ENCODE measurements at regions not wholly inside any gene's neighbourhood (a gene's known extent, or its start where the extent isn't known, plus 50 kb on each side); places are given as distances from the start of the nearest gene placed in this dataset.
"Not testable (repeated sequence)": the region's sequence is repeated elsewhere in the genome, so short reads cannot be mapped to it uniquely, and the experiment has no call there.

- no peaks in the 10 kb centered on the region for H3K36me3 ChIP-seq (ENCODE audit: control insufficient read depth in 4 of 4, insufficient read depth in 3 of 4, low read depth in 1 of 4, low read length in 3 of 4)
- no peak overlapping the region for H3K4me3 ChIP-seq (ENCODE audit: low read depth in 1 of 3, low read length in 3 of 3)
- no peaks in the 10 kb centered on the region for H3K9me3 ChIP-seq (ENCODE audit: control insufficient read depth in 4 of 4, low read length in 3 of 4)
- H3K4me1 ChIP-seq (ENCODE audit: control insufficient read depth in 4 of 4, insufficient read depth in 4 of 4, low read length in 3 of 4) = no peaks in the 10 kb centered on the region
- H3K27me3 ChIP-seq (ENCODE audit: control insufficient read depth in 4 of 4, insufficient read depth in 4 of 4, low read length in 3 of 4) = no peaks in the 10 kb centered on the region
- H3K9ac ChIP-seq (ENCODE audit: low read depth in 1 of 2, low read length in 2 of 2) = no peak overlapping the region
- no peak overlapping the region for H3K27ac ChIP-seq (ENCODE audit: low read depth in 1 of 2, low read length in 2 of 2)
- TF ChIP-seq YY1 (IDR thresholded peaks at IDR 0.05) = no peak
- TF ChIP-seq HNF4G (IDR thresholded peaks at IDR 0.05) = no peak
- TF ChIP-seq ZBTB33 (IDR thresholded peaks at IDR 0.05) = no peak
- no peak for TF ChIP-seq EGR1 (IDR thresholded peaks at IDR 0.05; ENCODE audit: low read depth in 2 of 2)
- TF ChIP-seq REST (IDR thresholded peaks at IDR 0.05) = no peak
- no peak for TF ChIP-seq GABPA (IDR thresholded peaks at IDR 0.05 in 1 of 2, conservative IDR thresholded peaks at IDR 0.05 in 1 of 2)
- TF ChIP-seq FOXA1 (IDR thresholded peaks at IDR 0.05) = no peak
- TF ChIP-seq RAD21 (IDR thresholded peaks at IDR 0.05) = no peak
- TF ChIP-seq SP1 (IDR thresholded peaks at IDR 0.05) = no peak
- TF ChIP-seq JUND (IDR thresholded peaks at IDR 0.05) = no peak
- TF ChIP-seq ATF3 (IDR thresholded peaks at IDR 0.05) = no peak
- DNase-seq (ENCODE audit: low spot score) = no peak
Measured at GRCh38 chr1:88593358-88593757, 90.7 kb upstream of the PKN2 start.

GRCh38 chr1:88595355-88596002, 88.6 kb upstream of the PKN2 start:
- Histone ChIP-seq H3K9me3 (ENCODE audit: control insufficient read depth in 4 of 4, low read length in 3 of 4) (no peaks in the 10 kb centered on the region), H3K27ac (ENCODE audit: low read depth in 1 of 2, low read length in 2 of 2) (no peak overlapping the region), H3K4me1 (ENCODE audit: control insufficient read depth in 4 of 4, insufficient read depth in 4 of 4, low read length in 3 of 4) (no peaks in the 10 kb centered on the region), H3K27me3 (ENCODE audit: control insufficient read depth in 4 of 4, insufficient read depth in 4 of 4, low read length in 3 of 4) (no peaks in the 10 kb centered on the region), H3K9ac (ENCODE audit: low read depth in 1 of 2, low read length in 2 of 2) (no peak overlapping the region), H3K36me3 (ENCODE audit: control insufficient read depth in 4 of 4, insufficient read depth in 3 of 4, low read depth in 1 of 4, low read length in 3 of 4) (no peaks in the 10 kb centered on the region), H3K4me3 (ENCODE audit: low read depth in 1 of 3, low read length in 3 of 3) (no peak overlapping the region)
- 41% methylated on average over 4 of the region's 4 CpGs for WGBS
- DNase-seq (ENCODE audit: low spot score) = no peak
- no peak for TF ChIP-seq RXRA (IDR thresholded peaks at IDR 0.05)
- TF ChIP-seq HNF4A (conservative IDR thresholded peaks at IDR 0.05) = no peak
- no peak for TF ChIP-seq GABPA (IDR thresholded peaks at IDR 0.05 in 1 of 2, conservative IDR thresholded peaks at IDR 0.05 in 1 of 2)
- peak in 1 of 2 donors; percentile 62 for TF ChIP-seq EGR1 (IDR thresholded peaks at IDR 0.05; ENCODE audit: low read depth in 2 of 2)
- no peak for TF ChIP-seq FOXA1 (IDR thresholded peaks at IDR 0.05)
- TF ChIP-seq YY1 (IDR thresholded peaks at IDR 0.05) = no peak
- TF ChIP-seq ATF3 (IDR thresholded peaks at IDR 0.05) = peak; percentile 99
- peak; percentile 100 for TF ChIP-seq JUND (IDR thresholded peaks at IDR 0.05)
- peak; percentile 86 to 88 for TF ChIP-seq RAD21 (IDR thresholded peaks at IDR 0.05)
- peak; percentile 77 for TF ChIP-seq CTCF (IDR thresholded peaks at IDR 0.05; ENCODE audit: low read depth, low read length, missing input control)
- TF ChIP-seq NR2F2 (IDR thresholded peaks at IDR 0.05) = no peak
- TF ChIP-seq TAF1 (conservative IDR thresholded peaks at IDR 0.05) = no peak

GRCh38 chr1:88597973-88598372, 86.1 kb upstream of the PKN2 start:
- not testable (repeated sequence) for H3K27me3 ChIP-seq (ENCODE audit: control insufficient read depth in 4 of 4, insufficient read depth in 4 of 4, low read length in 3 of 4); H3K9ac ChIP-seq (ENCODE audit: low read depth in 1 of 2, low read length in 2 of 2); DNase-seq (ENCODE audit: low spot score); H3K27ac ChIP-seq (ENCODE audit: low read depth in 1 of 2, low read length in 2 of 2); H3K4me3 ChIP-seq (ENCODE audit: low read depth in 1 of 3, low read length in 3 of 3); H3K9me3 ChIP-seq (ENCODE audit: control insufficient read depth in 4 of 4, low read length in 3 of 4); H3K36me3 ChIP-seq (ENCODE audit: control insufficient read depth in 4 of 4, insufficient read depth in 3 of 4, low read depth in 1 of 4, low read length in 3 of 4); H3K4me1 ChIP-seq (ENCODE audit: control insufficient read depth in 4 of 4, insufficient read depth in 4 of 4, low read length in 3 of 4)
- 55% methylated on average over 1 of the region's 1 CpG for WGBS
